GM18511 (cell line): ENCODE measurements at regions not wholly inside any gene's neighbourhood (a gene's known extent, or its start where the extent isn't known, plus 50 kb on each side); places are given as distances from the start of the nearest gene placed in this dataset.

ENCODE experiments used
- ATAC-seq: cut with Tn5 transposase; IDR thresholded peaks from one replicate; pipeline ENCODE4 v1.9.1; 2021; ENCODE audit warnings: mild to moderate bottlenecking, moderate library complexity; ENCODE audit not compliant: unreplicated experiment

GRCh38 chr2:109070290-109070689 is 58.7 kb upstream of the SH3RF3 start:
- ATAC-seq = no peak

- ATAC-seq = no peak
These were observed 59.4 kb upstream of the SH3RF3 start for GRCh38 chr2:109069331-109070194.

- no peak for ATAC-seq
These were observed 60.2 kb upstream of the SH3RF3 start for GRCh38 chr2:109068811-109069210.

- ATAC-seq = no peak
These were observed 61.3 kb upstream of the SH3RF3 start for GRCh38 chr2:109067631-109068125.

DNA sequence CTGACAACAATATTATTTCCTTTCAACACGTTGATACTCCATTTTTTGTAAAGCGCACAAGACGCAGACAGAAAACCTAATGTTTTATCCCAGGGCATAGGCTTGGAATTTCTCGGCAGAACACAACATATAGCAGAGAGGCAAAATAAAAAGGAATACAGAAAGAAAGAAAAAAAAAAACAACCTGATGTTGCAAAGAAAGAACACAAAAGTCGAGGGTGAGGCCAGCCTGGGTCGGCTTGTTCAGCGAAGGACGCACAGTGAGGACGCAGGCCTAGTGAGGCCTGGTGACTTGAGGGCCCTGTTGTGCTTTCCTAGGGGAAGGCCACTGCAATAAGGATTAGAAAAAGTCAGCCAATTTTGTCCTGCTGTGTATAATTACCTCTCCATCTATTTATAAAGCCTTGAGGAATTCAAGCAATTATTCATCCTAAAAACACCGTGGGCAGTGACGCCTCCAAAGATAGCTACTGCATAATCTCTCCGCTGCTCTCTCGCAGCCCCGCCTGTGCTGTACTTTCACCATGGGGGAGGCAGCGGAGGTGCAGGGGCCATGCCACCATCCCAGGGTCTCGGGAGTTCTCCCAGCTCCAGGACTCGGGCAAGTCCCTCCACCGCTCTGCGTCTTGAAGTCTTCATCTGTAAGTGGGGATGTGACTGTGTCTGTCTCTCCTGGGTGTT is 61.9 kb upstream of the SH3RF3 start:
- no peak for ATAC-seq

DNA sequence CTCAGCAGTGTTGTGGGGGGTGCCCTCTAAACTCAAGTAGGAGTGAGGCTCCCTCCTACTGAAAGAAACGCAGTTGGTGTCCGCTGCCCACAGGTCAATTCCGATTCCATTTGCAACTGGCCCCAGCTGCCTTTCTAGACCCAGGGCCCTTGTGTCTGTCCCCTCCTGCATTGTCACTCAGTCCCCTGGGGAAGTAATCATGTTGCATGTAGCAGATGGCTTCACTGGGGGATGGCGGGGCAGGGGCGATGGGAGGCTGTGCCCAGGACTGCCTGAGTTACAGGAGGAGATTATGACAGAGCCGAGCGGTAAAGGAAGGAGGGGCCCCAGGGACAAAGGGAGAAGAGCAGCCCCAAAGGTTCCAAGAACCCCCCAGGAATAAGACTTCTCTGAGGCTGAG is 62.5 kb upstream of the SH3RF3 start:
- no peak for ATAC-seq

DNA sequence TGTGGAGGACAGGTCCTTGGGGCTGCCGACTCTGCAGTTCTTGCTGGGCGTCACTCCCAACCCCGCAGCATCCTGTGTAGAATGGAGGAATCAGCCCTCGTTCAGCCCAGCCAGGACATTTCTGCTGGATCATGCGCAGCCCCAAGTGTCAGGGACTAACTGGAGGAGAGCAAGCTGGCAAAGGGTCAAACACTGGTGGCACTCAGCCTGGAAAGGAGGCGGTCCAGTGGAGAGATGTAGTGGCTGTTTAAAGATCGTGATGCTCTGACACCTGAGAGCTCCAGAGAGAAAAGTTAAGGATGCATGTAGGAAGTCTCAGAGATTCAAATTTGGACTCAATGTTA is 63.6 kb upstream of the SH3RF3 start:
- ATAC-seq = no peak

GRCh38 chr2:109064660-109065390 is 64.2 kb upstream of the SH3RF3 start:
- no peak for ATAC-seq

DNA sequence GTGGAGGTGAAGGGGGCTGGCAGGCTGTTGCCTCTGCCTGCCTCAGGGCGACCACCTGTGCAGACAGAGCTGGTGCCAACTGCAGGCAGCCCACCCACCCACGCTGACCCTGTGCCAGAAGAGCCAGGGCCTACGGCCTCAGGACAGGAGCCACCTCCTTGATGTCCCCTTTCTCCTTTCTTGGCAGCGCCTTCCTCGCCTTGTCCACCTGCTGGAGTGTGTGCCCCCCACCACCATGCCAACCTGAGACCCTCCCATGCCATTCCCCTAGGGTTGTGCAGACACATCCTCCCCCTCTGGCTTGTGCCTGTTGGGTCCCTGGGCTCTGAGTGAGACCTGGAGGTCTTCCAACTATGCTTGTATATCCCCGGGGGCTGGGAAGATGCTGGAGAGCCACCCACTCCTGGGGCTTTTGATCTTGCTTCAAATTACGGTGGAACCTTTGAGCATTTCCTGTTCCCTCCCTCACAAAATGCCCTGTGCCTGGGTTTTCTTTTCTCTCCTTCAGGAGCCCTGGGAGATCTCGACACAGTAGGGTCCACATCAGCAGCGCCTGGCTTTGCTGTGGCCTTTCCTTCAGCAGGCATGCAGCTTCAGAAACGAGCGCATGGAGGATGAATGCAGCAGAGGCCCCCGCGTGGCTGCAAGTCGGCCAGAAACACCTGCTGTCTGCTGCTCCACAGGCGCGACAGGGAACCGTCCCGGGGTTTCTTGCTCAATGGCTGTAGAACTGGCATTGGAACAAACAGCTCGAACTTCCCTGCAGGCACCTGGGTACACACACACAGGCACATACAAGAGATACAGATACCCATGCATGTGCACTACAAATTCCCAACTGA is 65.9 kb upstream of the SH3RF3 start:
- ATAC-seq = no peak

GRCh38 chr2:109062145-109062858 is 66.7 kb upstream of the SH3RF3 start:
- no peak for ATAC-seq

GRCh38 chr2:109061736-109062135 is 67.3 kb upstream of the SH3RF3 start:
- no peak for ATAC-seq

- ATAC-seq = no peak
These were observed 68.5 kb upstream of the SH3RF3 start for GRCh38 chr2:109060496-109060895.

- no peak for ATAC-seq
These were observed 69.4 kb upstream of the SH3RF3 start for GRCh38 chr2:109059474-109060165.

DNA sequence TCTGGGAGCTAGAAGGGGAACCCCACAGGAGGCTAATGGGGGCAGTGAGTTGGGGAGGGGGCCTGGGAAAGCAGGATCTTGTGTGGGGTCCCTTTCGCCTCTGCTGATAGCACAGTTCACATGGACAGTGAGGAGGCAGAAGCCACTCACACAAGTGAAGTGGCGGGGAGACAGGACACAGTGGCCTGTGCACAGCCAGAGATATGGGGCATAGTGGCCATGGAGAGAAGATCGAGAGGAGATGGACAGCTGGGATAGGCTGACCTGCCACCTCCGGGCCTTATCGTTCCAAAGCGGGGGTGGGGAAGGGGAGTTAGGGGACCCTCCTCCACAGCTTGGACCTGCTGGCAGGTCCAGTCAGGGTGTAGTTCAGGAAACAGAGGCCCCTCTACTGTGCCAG is 69.8 kb upstream of the EDAR start:
- no peak for ATAC-seq

- no peak for ATAC-seq
These were observed 69.2 kb upstream of the EDAR start for GRCh38 chr2:109058191-109058632.

DNA sequence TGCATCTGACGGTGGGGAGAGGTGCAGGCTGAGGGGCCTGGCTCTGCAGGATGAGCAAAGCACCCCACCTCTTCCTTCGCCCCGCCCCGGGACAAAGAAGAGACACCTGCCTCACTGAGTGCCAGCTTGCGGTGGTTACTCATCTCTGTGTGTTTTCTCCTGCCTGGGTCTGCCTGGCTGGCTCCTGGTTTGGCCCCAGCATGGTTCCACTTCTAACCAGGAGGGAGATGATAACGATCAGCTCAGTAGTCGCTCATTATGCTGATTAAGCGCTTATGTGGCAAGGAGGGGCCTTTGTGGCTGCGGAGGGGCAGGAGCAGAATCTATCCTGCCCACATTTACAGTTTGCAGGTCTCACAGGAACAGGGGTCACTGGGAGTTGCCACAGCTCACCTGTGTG is 68.7 kb upstream of the EDAR start:
- ATAC-seq = no peak

DNA sequence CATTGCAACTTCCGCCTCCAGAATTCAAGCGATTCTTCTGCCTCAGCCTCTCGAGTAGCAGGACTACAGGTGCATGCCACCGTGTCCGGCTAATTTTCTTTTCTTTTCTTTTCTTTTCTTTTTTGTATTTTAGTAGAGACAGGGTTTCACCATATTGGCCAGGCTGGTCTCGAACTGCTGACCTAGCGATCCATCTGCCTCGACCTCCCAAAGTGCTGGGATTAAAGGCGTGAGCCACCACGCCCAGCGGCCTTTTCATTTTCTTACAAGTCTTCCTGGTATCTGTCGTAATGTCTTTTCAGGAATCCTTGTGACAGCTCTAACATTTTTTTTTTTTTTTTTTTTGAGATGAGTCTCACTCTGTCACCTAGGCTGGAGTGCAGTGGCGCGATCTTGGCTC is 66.4 kb upstream of the EDAR start:
- ATAC-seq = no peak

GRCh38 chr2:109054865-109055264 is 65.8 kb upstream of the EDAR start:
- no peak for ATAC-seq

GRCh38 chr2:109053716-109054115 is 64.7 kb upstream of the EDAR start:
- ATAC-seq = no peak
